GM12878 (cell line): ENCODE measurements at regions not wholly inside any gene's neighbourhood (a gene's known extent, or its start where the extent isn't known, plus 50 kb on each side); places are given as distances from the start of the nearest gene placed in this dataset.

Source experiments
- EP300 ChIP-seq, 2 experiments: fragments of 150-350 bp in 1 of 2; IDR thresholded peaks; 2 replicates each; pipeline ENCODE4 v1.6.1; 2011 to 2012; ENCODE audit warnings: low read depth in 2 of 2, low read length in 2 of 2, borderline replicate concordance in 1 of 2, improper control_type of control experiment in 1 of 2, inconsistent platforms in 1 of 2; ENCODE audit not compliant: control insufficient read depth in 1 of 2
- MEF2B ChIP-seq: fragments of 450-650 bp; IDR thresholded peaks from 2 replicates; pipeline ENCODE4 v1.6.1; 2018; ENCODE audit warnings: mild to moderate bottlenecking, moderate library complexity; ENCODE audit not compliant: partially characterized antibody, poor library complexity, severe bottlenecking
- RAD51 ChIP-seq: fragments of 450-650 bp; IDR thresholded peaks from 2 replicates; pipeline ENCODE4 v1.6.1; 2016; ENCODE audit warnings: moderate library complexity, mild to moderate bottlenecking, inconsistent platforms
- SMARCA5 ChIP-seq: fragments of 450-650 bp; IDR thresholded peaks from 2 replicates; pipeline ENCODE4 v1.6.1; 2017; ENCODE audit warnings: mild to moderate bottlenecking
- SMC3 ChIP-seq: IDR thresholded peaks from 2 replicates; pipeline ENCODE4 v1.6.1; 2011; ENCODE audit warnings: low read length, improper control_type of control experiment, borderline replicate concordance
- SREBF1 ChIP-seq: IDR thresholded peaks from 2 replicates; pipeline ENCODE4 v1.6.1; 2012; ENCODE audit warnings: mild to moderate bottlenecking, low read length
- SUZ12 ChIP-seq: fragments of 200-600 bp; sonication (generic); IDR thresholded peaks from one replicate; pipeline ENCODE4 v1.6.1; 2018; ENCODE audit warnings: antibody characterized with exemption, mild to moderate bottlenecking; ENCODE audit not compliant: unreplicated experiment
- YY1 ChIP-seq: IDR thresholded peaks from 2 replicates; pipeline ENCODE4 v1.6.1; 2011; ENCODE audit warnings: low read depth, mild to moderate bottlenecking, low read length
- TF ChIP-seq, protein P1 (sequence below): fragments of 450-650 bp; IDR thresholded peaks from 2 replicates; pipeline ENCODE4 v1.6.1; 2016; ENCODE audit warnings: mild to moderate bottlenecking, moderate library complexity, borderline replicate concordance
- TF ChIP-seq, protein P2 (sequence below): fragments of 450-650 bp; IDR thresholded peaks from 2 replicates; pipeline ENCODE4 v1.6.1; 2018; ENCODE audit warnings: mild to moderate bottlenecking, low read depth, moderate library complexity; ENCODE audit not compliant: partially characterized antibody

DNA sequence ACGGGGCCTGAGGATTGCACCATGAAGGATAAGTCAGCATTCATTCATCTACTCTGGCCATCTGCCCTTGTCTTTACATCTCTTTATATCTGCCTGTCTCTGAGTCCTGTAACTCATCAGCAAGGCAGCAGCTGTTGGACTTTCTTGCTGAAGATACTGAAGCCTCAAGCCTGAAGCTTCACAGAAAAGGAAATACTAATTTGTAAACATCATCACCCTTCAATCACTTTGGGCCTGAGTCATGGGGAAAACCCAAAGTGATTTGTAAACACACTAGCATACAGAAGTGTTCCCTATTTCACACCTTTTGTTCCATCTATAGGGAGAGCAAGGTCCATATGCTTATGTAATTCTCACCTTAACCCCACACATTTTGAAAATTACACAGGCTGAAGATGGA lies 928.2 kb downstream of the EPHA3 start (continued):
- TF ChIP-seq MEF2B (peak; percentile 80), RAD51 (peak; percentile 20; the same call in 1 of the 2 replicates), EP300 (IDR thresholded peaks at IDR 0.05; ENCODE audit: borderline replicate concordance in 1 of 2, control insufficient read depth in 1 of 2, low read depth in 2 of 2, low read length in 2 of 2) (peak; percentile 77 to 84; a peak in 2 of 4 replicates), YY1 (no peak), SMARCA5 (peak; percentile 13; the same call in 1 of the 2 replicates), SMC3 (no peak), SUZ12 (no peak), SREBF1 (no peak)
- TF ChIP-seq, protein P1, sequence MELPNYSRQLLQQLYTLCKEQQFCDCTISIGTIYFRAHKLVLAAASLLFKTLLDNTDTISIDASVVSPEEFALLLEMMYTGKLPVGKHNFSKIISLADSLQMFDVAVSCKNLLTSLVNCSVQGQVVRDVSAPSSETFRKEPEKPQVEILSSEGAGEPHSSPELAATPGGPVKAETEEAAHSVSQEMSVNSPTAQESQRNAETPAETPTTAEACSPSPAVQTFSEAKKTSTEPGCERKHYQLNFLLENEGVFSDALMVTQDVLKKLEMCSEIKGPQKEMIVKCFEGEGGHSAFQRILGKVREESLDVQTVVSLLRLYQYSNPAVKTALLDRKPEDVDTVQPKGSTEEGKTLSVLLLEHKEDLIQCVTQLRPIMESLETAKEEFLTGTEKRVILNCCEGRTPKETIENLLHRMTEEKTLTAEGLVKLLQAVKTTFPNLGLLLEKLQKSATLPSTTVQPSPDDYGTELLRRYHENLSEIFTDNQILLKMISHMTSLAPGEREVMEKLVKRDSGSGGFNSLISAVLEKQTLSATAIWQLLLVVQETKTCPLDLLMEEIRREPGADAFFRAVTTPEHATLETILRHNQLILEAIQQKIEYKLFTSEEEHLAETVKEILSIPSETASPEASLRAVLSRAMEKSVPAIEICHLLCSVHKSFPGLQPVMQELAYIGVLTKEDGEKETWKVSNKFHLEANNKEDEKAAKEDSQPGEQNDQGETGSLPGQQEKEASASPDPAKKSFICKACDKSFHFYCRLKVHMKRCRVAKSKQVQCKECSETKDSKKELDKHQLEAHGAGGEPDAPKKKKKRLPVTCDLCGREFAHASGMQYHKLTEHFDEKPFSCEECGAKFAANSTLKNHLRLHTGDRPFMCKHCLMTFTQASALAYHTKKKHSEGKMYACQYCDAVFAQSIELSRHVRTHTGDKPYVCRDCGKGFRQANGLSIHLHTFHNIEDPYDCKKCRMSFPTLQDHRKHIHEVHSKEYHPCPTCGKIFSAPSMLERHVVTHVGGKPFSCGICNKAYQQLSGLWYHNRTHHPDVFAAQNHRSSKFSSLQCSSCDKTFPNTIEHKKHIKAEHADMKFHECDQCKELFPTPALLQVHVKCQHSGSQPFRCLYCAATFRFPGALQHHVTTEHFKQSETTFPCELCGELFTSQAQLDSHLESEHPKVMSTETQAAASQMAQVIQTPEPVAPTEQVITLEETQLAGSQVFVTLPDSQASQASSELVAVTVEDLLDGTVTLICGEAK = no peak
- TF ChIP-seq, protein P2, sequence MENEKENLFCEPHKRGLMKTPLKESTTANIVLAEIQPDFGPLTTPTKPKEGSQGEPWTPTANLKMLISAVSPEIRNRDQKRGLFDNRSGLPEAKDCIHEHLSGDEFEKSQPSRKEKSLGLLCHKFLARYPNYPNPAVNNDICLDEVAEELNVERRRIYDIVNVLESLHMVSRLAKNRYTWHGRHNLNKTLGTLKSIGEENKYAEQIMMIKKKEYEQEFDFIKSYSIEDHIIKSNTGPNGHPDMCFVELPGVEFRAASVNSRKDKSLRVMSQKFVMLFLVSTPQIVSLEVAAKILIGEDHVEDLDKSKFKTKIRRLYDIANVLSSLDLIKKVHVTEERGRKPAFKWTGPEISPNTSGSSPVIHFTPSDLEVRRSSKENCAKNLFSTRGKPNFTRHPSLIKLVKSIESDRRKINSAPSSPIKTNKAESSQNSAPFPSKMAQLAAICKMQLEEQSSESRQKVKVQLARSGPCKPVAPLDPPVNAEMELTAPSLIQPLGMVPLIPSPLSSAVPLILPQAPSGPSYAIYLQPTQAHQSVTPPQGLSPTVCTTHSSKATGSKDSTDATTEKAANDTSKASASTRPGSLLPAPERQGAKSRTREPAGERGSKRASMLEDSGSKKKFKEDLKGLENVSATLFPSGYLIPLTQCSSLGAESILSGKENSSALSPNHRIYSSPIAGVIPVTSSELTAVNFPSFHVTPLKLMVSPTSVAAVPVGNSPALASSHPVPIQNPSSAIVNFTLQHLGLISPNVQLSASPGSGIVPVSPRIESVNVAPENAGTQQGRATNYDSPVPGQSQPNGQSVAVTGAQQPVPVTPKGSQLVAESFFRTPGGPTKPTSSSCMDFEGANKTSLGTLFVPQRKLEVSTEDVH = no peak
